Transverse colon (tissue), 4 donors: ENCODE measurements at regions not wholly inside any gene's neighbourhood (a gene's known extent, or its start where the extent isn't known, plus 50 kb on each side); places are given as distances from the start of the nearest gene placed in this dataset.

Source experiments
- DNase-seq: peaks from one replicate; pipeline ENCODE4 v3.0.0-alpha.2; 2019
- H3K27ac ChIP-seq, 4 donors: fragments of 200-600 bp; sonication (generic); 2 replicates each; pipeline ENCODE4 v1.5.1; 2016 to 2018; ENCODE audit warnings: inconsistent platforms in 4 of 4
- H3K27me3 ChIP-seq: fragments of 200-600 bp; sonication (generic); 2 replicates; pipeline ENCODE4 v1.5.1; 2017; ENCODE audit warnings: inconsistent platforms
- H3K36me3 ChIP-seq, 4 donors: fragments of 200-600 bp; sonication (generic); 2 replicates each; pipeline ENCODE4 v1.5.1; 2017 to 2019; ENCODE audit warnings: inconsistent platforms in 4 of 4
- H3K4me1 ChIP-seq, 4 donors: fragments of 200-600 bp; sonication (generic); 2 replicates each; pipeline ENCODE4 v1.5.1; 2017 to 2020; ENCODE audit warnings: inconsistent platforms in 4 of 4
- H3K4me3 ChIP-seq, 4 donors: fragments of 200-600 bp; sonication (generic); 1 replicate in 1 of 4; 2 replicates in 3 of 4; pipeline versions ENCODE4 v1.5.1 to v1.6.1; 2017 to 2019; ENCODE audit warnings: inconsistent platforms in 4 of 4
- H3K9me3 ChIP-seq, 2 donors: fragments of 200-600 bp; sonication (generic); 2 replicates each; pipeline ENCODE4 v1.5.1; 2017 to 2019; ENCODE audit warnings: inconsistent platforms in 2 of 2
- EP300 ChIP-seq: sonication (generic); formaldehyde crosslinking; IDR thresholded peaks from one replicate; pipeline ENCODE4 v1.6.1; 2017; ENCODE audit warnings: antibody characterized with exemption, low read depth
- POLR2A ChIP-seq: fragments of 450-650 bp; IDR thresholded peaks from one replicate; pipeline ENCODE4 v1.6.1; 2016; ENCODE audit warnings: antibody characterized with exemption, mild to moderate bottlenecking, moderate library complexity
- POLR2AphosphoS5 ChIP-seq, 3 donors: sonication (generic); formaldehyde crosslinking; IDR thresholded peaks; one replicate each; pipeline ENCODE4 v1.6.1; 2016; ENCODE audit warnings: antibody characterized with exemption in 3 of 3
- WGBS, 2 donors: methylation state at CpG; one replicate each; pipeline ENCODE4 v1.1.5; 2018; ENCODE audit warnings: low coverage in 1 of 2; 5-methylcytosine and 5-hydroxymethylcytosine counted together
- in situ Hi-C, 4 donors: fragments of 200-750 bp; cut with MboI; loops; one replicate each; pipeline versions ENCODE4 v1.15.0 to v1.15.1; 2017; ENCODE audit warnings: low sequenced_read_pairs in 3 of 4, low pct_ligation_motif_present in 1 of 4, low pct_unique_long_range_greater_than_20kb in 1 of 4
- intact Hi-C: fragments of 100-400 bp; cut with DNase I; formaldehyde crosslinking; loops from one replicate; pipeline ENCODE4 v1.15.1; 2023; ENCODE audit warnings: low total_unique reads
- TF ChIP-seq, protein P1 (sequence below), 5 experiments: fragments of 200-600 bp in 3 of 5; fragments of 450-650 bp in 2 of 5; sonication (generic) in 3 of 5; IDR thresholded peaks; 1 replicate in 2 of 5; 2 replicates in 3 of 5; pipeline ENCODE4 v1.5.1; 2016 to 2017; ENCODE audit warnings: antibody characterized with exemption in 5 of 5, inconsistent platforms in 3 of 5, mild to moderate bottlenecking in 2 of 5, moderate library complexity in 1 of 5

DNA sequence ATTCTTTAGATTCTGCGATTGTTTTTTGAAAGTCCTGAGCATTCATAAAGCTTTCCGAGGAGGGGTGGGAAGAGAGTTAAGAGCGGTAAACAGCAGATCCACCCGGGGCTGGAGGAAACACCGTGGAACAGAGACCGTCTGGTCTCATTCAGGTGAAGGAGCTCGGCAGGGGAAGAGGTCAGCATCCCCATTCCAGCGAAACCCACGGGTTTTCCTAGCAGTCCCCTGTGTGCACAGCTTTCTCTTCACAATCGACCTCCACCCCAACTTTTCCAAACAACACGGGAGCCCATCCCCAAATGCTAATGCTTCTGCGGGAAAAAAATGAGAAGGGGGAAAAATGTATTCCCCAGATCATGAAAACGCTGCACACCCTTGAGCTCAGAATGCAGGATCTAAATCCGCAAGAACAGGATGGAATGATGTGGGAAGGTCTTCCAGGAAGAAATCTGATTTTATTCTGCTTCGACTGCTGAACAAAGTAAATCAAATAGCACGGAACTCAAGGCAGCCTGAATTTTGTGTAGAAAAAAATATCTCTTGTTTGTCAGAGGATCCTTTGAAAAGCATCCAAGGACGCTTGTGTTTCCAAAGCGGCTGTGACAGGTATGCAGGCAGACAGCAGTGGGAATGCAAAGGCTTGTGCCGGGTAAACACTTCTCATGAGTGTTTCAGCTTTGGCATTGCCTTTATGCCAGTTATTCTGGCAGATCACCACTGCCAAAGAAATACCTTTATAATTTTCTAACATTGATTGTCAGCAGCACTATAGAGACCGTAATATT is 128.8 kb downstream of the NDUFA12 start:
- 16 to 23% methylated on average over 11 to 20 of the region's 20 CpGs for WGBS, 2 donors
- Histone ChIP-seq H3K4me1 (peaks cover 3 to 15% (median 14%) of the 10 kb centered on the region in 4 donors), H3K27me3 (peaks cover 68% of the 10 kb centered on the region), H3K9me3 (no peaks in the 10 kb centered on the region), H3K27ac (no peak overlapping the region), H3K36me3 (no peaks in the 10 kb centered on the region), H3K4me3 (peak overlapping the region in 2 of 4 donors; percentile 46 to 61)
- no peak for TF ChIP-seq POLR2AphosphoS5 (IDR thresholded peaks at IDR 0.05)
- TF ChIP-seq POLR2A = no peak
- TF ChIP-seq, protein P1, sequence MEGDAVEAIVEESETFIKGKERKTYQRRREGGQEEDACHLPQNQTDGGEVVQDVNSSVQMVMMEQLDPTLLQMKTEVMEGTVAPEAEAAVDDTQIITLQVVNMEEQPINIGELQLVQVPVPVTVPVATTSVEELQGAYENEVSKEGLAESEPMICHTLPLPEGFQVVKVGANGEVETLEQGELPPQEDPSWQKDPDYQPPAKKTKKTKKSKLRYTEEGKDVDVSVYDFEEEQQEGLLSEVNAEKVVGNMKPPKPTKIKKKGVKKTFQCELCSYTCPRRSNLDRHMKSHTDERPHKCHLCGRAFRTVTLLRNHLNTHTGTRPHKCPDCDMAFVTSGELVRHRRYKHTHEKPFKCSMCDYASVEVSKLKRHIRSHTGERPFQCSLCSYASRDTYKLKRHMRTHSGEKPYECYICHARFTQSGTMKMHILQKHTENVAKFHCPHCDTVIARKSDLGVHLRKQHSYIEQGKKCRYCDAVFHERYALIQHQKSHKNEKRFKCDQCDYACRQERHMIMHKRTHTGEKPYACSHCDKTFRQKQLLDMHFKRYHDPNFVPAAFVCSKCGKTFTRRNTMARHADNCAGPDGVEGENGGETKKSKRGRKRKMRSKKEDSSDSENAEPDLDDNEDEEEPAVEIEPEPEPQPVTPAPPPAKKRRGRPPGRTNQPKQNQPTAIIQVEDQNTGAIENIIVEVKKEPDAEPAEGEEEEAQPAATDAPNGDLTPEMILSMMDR (IDR thresholded peaks at IDR 0.05) = no peak
- no peak for TF ChIP-seq EP300
- in situ Hi-C loops = no loop called here
- intact Hi-C loops = no loop called here
- no peak for DNase-seq

DNA sequence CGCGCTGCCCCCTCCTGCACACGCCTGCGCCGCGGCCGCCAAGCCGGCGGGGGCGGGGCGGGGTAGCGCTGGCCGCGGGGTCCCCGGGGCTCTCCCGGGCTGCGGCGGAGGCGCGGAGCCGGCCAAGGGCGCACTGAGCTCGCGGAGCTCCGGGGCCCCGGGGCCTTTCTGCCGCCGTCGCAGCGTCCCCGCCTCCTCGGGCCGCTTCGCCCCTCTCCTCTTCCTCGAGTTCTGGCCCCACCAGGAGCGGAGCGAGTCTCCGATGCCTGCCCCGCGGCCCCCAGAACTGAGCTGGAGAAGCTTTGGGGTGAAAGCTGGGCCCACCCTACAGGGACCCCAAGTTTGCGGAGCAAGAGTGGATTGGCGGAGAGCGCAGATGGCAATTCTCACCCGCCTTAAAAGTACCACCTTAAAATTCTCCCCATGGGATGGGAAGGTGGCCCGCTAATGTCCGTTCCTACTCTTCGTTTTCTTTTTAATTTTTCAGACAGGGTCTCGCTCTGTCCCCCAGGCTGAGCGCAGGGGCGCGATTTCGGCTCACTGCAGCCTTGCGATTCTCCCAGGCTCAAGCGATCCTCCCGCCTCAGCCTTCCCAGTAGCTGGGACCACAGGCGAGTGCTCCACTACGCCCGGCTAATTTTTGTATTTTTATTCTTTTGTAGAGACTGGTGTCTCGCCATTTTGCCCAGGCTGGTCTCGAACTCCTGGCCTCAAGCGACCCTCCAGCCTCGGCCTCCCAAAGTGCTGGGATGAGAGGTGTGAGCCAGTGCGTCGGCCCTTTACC is 129.6 kb downstream of the NDUFA12 start:
- no peak for DNase-seq
- Histone ChIP-seq H3K27me3 (peaks cover 66% of the 10 kb centered on the region), H3K9me3 (no peaks in the 10 kb centered on the region), H3K27ac (no peak overlapping the region), H3K4me3 (peak overlapping the region; percentile 32 to 61 (median 45)), H3K4me1 (peaks cover 3 to 15% (median 14%) of the 10 kb centered on the region in 4 donors), H3K36me3 (no peaks in the 10 kb centered on the region)
- 0 to 13% methylated on average over 1 to 25 of the region's 64 CpGs for WGBS, 2 donors
- in situ Hi-C loops (no loop called here), intact Hi-C loops (loop anchor here (2.0 kb wide), 1 partner anchor 223 kb away; the partner anchor contains the start of gene TMCC3)
- TF ChIP-seq, protein P1 (IDR thresholded peaks at IDR 0.05) = no peak
- TF ChIP-seq EP300 = no peak
- no peak for TF ChIP-seq POLR2AphosphoS5 (IDR thresholded peaks at IDR 0.05)
- no peak for TF ChIP-seq POLR2A

DNA sequence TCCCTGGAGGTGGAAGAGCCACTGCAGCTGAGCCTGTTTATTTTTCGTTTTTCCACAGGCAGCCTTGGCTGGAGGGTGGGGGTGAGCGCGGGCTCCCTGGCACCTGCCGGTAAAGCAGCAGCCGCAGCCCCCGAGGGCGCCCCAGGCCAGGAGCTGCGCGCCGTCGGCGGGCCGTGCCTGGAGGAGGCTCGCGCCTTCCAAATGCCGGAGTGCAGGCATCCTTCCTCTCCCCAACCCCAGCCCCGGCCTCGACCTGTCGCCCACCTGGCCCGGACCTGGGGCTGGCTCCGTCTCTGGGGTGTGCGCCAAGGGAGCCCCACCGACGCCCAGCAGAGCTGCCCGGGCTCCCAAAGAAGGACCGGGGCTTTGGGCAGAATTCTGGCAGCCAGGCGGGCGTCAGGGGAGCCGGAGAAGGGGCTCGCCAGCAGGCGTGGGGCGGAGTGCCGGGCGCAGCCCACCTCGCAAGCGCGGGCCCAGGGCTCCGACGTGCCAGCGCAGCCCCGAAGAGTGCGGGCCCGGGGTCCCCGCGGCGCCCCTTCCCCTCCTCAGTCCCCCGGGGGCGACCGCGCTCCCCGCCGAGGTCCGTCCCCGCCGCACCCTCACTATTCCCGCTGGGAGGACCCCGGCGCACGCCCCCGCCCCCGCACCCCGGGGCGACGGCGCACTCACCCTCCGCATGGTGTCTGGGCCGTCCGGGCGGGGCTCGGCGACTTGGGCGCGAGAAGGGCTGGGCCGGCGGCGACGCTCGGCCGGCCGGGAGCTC is 130.3 kb downstream of the NDUFA12 start:
- Histone ChIP-seq H3K36me3 (no peaks in the 10 kb centered on the region), H3K4me3 (peak overlapping the region; percentile 44 to 67 (median 54)), H3K9me3 (no peaks in the 10 kb centered on the region), H3K27me3 (peaks cover 59% of the 10 kb centered on the region), H3K27ac (peak overlapping the region in 1 of 4 donors; percentile 40), H3K4me1 (peaks cover 3 to 15% (median 14%) of the 10 kb centered on the region in 4 donors)
- intact Hi-C loops = loop anchor here (2.0 kb wide), 1 partner anchor 222 kb away; the partner anchor contains the start of gene TMCC3
- TF ChIP-seq POLR2AphosphoS5 (IDR thresholded peaks at IDR 0.05) (no peak), POLR2A (no peak), EP300 (no peak)
- TF ChIP-seq, protein P1 (IDR thresholded peaks at IDR 0.05) = no peak
- peak; percentile 42 for DNase-seq
- WGBS, 2 donors = 3% methylated on average over 20 of the region's 80 CpGs; no CpG with 5 or more reads in 1 of the 2 donors
- in situ Hi-C loops = no loop called here

DNA sequence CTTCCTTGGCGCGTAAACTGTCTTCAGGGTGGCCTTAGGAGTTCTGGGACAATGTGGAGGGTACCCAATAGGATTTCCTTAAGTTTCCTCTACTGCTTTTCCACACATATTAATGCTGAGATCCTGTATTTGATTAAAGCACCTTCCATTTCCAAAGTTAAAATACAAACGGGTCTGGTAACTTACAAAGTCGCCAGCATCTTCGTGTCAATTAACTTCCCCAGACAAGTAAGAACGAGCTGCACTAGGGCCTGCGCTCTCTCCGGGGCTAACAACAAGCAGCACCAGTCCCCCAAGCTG is 130.9 kb downstream of the NDUFA12 start:
- TF ChIP-seq POLR2AphosphoS5 (IDR thresholded peaks at IDR 0.05) (no peak), POLR2A (no peak), EP300 (no peak)
- TF ChIP-seq, protein P1 (IDR thresholded peaks at IDR 0.05) = no peak
- in situ Hi-C loops = no loop called here
- WGBS, 2 donors = 15 to 34% methylated on average over 6 to 8 of the region's 8 CpGs
- Histone ChIP-seq H3K9me3 (no peaks in the 10 kb centered on the region), H3K27me3 (peaks cover 53% of the 10 kb centered on the region), H3K4me3 (peak overlapping the region in 2 of 4 donors; percentile 46 to 61), H3K27ac (no peak overlapping the region), H3K36me3 (no peaks in the 10 kb centered on the region), H3K4me1 (peaks cover 3 to 15% (median 14%) of the 10 kb centered on the region in 4 donors)
- intact Hi-C loops = loop anchor here (2.0 kb wide), 1 partner anchor 222 kb away; the partner anchor contains the start of gene TMCC3
- no peak for DNase-seq
